ENCODE measurements at regions not wholly inside any gene's neighbourhood (a gene's known extent, or its start where the extent isn't known, plus 50 kb on each side); places are given as distances from the start of the nearest gene placed in this dataset.
"Not testable (repeated sequence)": the region's sequence is repeated elsewhere in the genome, so short reads cannot be mapped to it uniquely, and the experiment has no call there.

DNA sequence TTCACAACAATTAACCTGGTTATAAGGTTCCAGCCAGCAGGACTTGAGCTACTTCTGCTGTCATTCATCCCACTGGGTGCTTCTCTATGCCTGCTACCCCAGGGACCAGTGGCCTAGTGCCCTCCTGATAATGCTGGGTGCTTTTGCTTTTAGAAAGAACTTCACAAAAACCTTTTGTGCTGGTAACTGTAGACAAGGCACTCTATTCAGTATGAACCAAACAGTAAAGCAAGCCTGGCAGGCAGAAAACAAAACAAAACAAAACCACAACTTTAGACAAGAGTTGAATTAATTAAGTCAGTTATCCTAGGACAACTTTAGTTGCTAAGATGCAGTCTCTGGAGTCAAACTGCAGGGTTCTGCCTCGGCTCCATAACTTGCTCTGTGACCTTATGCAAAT lies 61.9 kb upstream of the ADGRL2 start:
- no peaks in the 10 kb centered on the region for H3K36me3 ChIP-seq
- no peaks in the 10 kb centered on the region for H3K27me3 ChIP-seq
- no peaks in the 10 kb centered on the region for H3K4me1 ChIP-seq
- intact Hi-C loops (cut with DNase I; ENCODE audit: low total_unique reads) = no loop called here
- H3K4me3 ChIP-seq = no peak overlapping the region
- TF ChIP-seq, protein P1, sequence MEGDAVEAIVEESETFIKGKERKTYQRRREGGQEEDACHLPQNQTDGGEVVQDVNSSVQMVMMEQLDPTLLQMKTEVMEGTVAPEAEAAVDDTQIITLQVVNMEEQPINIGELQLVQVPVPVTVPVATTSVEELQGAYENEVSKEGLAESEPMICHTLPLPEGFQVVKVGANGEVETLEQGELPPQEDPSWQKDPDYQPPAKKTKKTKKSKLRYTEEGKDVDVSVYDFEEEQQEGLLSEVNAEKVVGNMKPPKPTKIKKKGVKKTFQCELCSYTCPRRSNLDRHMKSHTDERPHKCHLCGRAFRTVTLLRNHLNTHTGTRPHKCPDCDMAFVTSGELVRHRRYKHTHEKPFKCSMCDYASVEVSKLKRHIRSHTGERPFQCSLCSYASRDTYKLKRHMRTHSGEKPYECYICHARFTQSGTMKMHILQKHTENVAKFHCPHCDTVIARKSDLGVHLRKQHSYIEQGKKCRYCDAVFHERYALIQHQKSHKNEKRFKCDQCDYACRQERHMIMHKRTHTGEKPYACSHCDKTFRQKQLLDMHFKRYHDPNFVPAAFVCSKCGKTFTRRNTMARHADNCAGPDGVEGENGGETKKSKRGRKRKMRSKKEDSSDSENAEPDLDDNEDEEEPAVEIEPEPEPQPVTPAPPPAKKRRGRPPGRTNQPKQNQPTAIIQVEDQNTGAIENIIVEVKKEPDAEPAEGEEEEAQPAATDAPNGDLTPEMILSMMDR (IDR thresholded peaks at IDR 0.05) = no peak
- TF ChIP-seq POLR2AphosphoS5 (IDR thresholded peaks at IDR 0.05) = no peak
- H3K27ac ChIP-seq = peak overlapping the region; percentile 43 to 65
- no peak for DNase-seq (ENCODE audit: low spot score in 2 of 2)
- no peaks in the 10 kb centered on the region for H3K9me3 ChIP-seq

DNA sequence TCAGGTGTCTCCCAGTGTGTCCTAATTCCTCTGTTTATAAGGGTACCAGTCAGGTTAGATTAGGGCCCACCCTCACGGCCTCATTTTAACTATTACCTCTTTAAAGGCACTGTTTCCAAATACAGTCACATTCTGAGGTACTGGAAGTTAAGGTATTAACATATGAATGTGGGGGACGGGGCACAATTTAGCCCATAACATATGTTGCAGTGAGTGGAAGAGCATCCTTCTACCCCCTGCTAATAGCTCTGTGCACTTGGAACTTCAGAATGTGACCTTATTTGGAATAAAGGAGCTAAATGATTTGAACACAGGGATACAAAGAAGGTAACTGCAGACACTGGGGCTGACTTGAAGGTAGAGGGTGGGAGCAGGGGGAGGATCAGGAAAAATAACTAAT lies 67.3 kb upstream of the ADGRL2 start:
- no peaks in the 10 kb centered on the region for H3K36me3 ChIP-seq
- H3K27ac ChIP-seq = no peak overlapping the region
- no peaks in the 10 kb centered on the region for H3K27me3 ChIP-seq
- H3K9me3 ChIP-seq = no peaks in the 10 kb centered on the region
- intact Hi-C loops (cut with DNase I; ENCODE audit: low total_unique reads) = no loop called here
- H3K4me1 ChIP-seq = no peaks in the 10 kb centered on the region
- TF ChIP-seq POLR2A (IDR thresholded peaks at IDR 0.05) (no peak), POLR2AphosphoS5 (IDR thresholded peaks at IDR 0.05) (no peak)
- TF ChIP-seq, protein P1 (IDR thresholded peaks at IDR 0.05) = no peak
- no peak overlapping the region for H3K4me3 ChIP-seq
- DNase-seq (ENCODE audit: low spot score in 2 of 2) = no peak

DNA sequence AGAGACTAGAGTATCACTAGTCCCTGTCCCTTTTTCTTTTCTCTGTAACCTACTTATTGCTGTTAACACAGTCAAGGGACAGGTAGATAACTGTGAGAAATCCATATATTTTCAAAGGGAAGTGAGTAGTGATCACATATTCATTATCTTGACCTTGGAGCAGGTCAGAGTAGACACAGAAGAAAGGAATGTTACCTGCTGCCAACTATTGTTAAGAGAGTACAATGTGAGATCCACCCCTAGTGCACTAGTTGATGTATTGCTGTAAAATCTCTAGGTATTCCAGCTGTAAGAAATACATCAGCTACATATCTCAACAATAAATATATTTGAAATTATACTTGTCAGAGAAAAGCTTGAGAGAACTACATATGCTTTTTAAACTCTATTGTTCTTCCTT lies 68.7 kb upstream of the ADGRL2 start:
- no peak for TF ChIP-seq POLR2A (IDR thresholded peaks at IDR 0.05)
- no peak for TF ChIP-seq POLR2AphosphoS5 (IDR thresholded peaks at IDR 0.05)
- TF ChIP-seq, protein P1 (IDR thresholded peaks at IDR 0.05) = no peak
- no peaks in the 10 kb centered on the region for H3K4me1 ChIP-seq
- DNase-seq (ENCODE audit: low spot score in 2 of 2) = no peak

DNA sequence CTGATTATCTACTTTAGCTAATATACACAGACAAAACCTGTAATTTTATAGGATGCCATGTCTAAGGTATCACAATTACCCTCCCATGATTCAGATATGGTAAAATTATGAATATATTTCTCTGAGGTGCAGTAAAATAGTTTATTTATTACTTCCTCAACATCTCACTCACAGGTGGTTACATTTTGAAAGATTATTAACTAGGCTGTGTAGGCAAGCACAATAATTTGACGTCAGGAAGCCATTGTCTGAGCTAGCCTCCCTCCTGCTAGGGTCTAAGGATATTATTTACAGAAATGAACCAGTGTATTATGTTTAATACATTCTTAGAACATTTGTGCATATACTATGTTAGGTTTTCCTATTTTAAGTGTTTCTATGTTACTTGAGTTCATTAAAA lies 69.9 kb upstream of the ADGRL2 start:
- intact Hi-C loops (cut with DNase I; ENCODE audit: low total_unique reads) = no loop called here
- no peak for DNase-seq (ENCODE audit: low spot score in 2 of 2)
- Histone ChIP-seq H3K36me3 (no peaks in the 10 kb centered on the region), H3K27me3 (no peaks in the 10 kb centered on the region), H3K27ac (no peak overlapping the region), H3K4me1 (no peaks in the 10 kb centered on the region), H3K9me3 (no peaks in the 10 kb centered on the region), H3K4me3 (no peak overlapping the region)
- TF ChIP-seq POLR2AphosphoS5 (IDR thresholded peaks at IDR 0.05) = no peak
- TF ChIP-seq POLR2A (IDR thresholded peaks at IDR 0.05) = no peak
- TF ChIP-seq, protein P1 (IDR thresholded peaks at IDR 0.05) = no peak

More for the DNA sequence above, 68.7 kb upstream of the ADGRL2 start:
- Histone ChIP-seq H3K36me3 (no peaks in the 10 kb centered on the region), H3K9me3 (no peaks in the 10 kb centered on the region), H3K27me3 (no peaks in the 10 kb centered on the region), H3K4me3 (no peak overlapping the region), H3K27ac (no peak overlapping the region)
- intact Hi-C loops (cut with DNase I; ENCODE audit: low total_unique reads) = no loop called here

DNA sequence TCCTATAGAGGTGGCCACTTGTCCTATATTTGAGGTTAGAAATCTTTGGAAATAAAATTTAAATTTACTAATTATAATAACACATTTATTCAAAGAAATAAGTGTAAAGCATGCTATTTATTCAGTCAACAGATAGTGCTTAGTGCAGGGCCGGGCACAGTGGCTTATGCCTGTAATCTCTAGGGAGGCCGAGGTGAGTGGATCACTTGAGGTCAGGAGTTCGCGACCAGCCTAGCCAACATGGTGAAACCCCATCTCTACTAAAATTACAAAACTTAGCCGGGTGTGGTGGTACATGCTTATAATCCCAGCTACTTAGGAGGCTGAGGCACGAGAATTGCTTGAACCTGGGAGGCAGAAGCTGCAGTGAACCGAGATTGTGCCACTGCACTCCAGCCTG lies 70.4 kb upstream of the ADGRL2 start:
- H3K27ac ChIP-seq; H3K4me1 ChIP-seq; H3K36me3 ChIP-seq; H3K9me3 ChIP-seq; intact Hi-C loops (cut with DNase I; ENCODE audit: low total_unique reads); H3K4me3 ChIP-seq; H3K27me3 ChIP-seq; DNase-seq (ENCODE audit: low spot score in 2 of 2): not testable (repeated sequence)

DNA sequence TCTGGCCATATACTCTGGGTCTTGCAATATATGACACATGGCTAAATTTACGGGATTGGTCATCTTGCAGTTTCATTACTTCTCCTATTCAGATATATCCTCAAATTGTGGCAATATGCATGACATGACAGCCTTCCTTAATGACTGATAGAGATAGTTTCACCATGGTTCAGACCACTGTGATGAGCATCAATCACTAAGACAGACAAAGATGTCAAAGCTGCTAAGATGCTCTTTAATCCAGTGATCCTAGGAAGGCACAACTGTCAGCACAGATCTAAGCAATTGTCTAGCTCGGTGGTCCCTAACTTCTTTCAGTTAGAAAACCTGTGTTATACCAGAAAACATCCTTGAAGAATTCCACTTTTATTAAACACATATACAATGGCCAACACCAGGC lies 70.9 kb upstream of the ADGRL2 start:
- intact Hi-C loops (cut with DNase I; ENCODE audit: low total_unique reads) = no loop called here

More for the DNA sequence above, 70.9 kb upstream of the ADGRL2 start:
- H3K27ac ChIP-seq = no peak overlapping the region
- TF ChIP-seq, protein P1 (IDR thresholded peaks at IDR 0.05) = no peak
- TF ChIP-seq POLR2AphosphoS5 (IDR thresholded peaks at IDR 0.05) (no peak), POLR2A (IDR thresholded peaks at IDR 0.05) (no peak)
- no peaks in the 10 kb centered on the region for H3K9me3 ChIP-seq
- no peaks in the 10 kb centered on the region for H3K27me3 ChIP-seq
- H3K4me1 ChIP-seq = no peaks in the 10 kb centered on the region
- DNase-seq (ENCODE audit: low spot score in 2 of 2) = no peak
- no peak overlapping the region for H3K4me3 ChIP-seq
- no peaks in the 10 kb centered on the region for H3K36me3 ChIP-seq

Data from breast epithelium (tissue), 4 donors.